ENCODE measurements at regions not wholly inside any gene's neighbourhood (a gene's known extent, or its start where the extent isn't known, plus 50 kb on each side); places are given as distances from the start of the nearest gene placed in this dataset.

GRCh38 chr9:69955536-69956355 lies 87.9 kb upstream of the MAMDC2 start:
- Histone ChIP-seq H3K4me3 (no peak overlapping the region), H3K36me3 (no peaks in the 10 kb centered on the region), H4K20me1 (no peaks in the 10 kb centered on the region), H3K4me2 (no peak overlapping the region), H3K9me3 (replicated peaks in 1 of 11) (peaks cover 0 to 8% (median 0%) of the 10 kb centered on the region in 11 experiments; a peak in 3 of 22 replicates), H3K27me3 (no peaks in the 10 kb centered on the region), H3K4me1 (peaks cover 0 to 10% (median 6%) of the 10 kb centered on the region in 10 experiments; a peak in 8 of 20 replicates), H3K27ac (no peak overlapping the region), H3K9ac (no peak overlapping the region)
- TF ChIP-seq Cebpa-rat (IDR thresholded peaks at IDR 0.05) = no peak

- TF ChIP-seq Cebpa-rat (IDR thresholded peaks at IDR 0.05) = no peak
- H3K9me3 ChIP-seq (replicated peaks in 1 of 11) = no peaks in the 10 kb centered on the region
- no peaks in the 10 kb centered on the region for H4K20me1 ChIP-seq
- H3K9ac ChIP-seq = no peak overlapping the region
- no peaks in the 10 kb centered on the region for H3K27me3 ChIP-seq
- no peaks in the 10 kb centered on the region for H3K4me1 ChIP-seq
- H3K4me3 ChIP-seq = no peak overlapping the region
- H3K27ac ChIP-seq = no peak overlapping the region
- no peak overlapping the region for H3K4me2 ChIP-seq
- H3K36me3 ChIP-seq = no peaks in the 10 kb centered on the region
Measured at GRCh38 chr9:69961843-69962242, 81.8 kb upstream of the MAMDC2 start.

GRCh38 chr9:69963803-69964202 lies 79.8 kb upstream of the MAMDC2 start:
- no peaks in the 10 kb centered on the region for H3K36me3 ChIP-seq
- no peaks in the 10 kb centered on the region for H3K4me1 ChIP-seq
- no peak overlapping the region for H3K27ac ChIP-seq
- no peak overlapping the region for H3K4me3 ChIP-seq
- H3K27me3 ChIP-seq = no peaks in the 10 kb centered on the region
- H4K20me1 ChIP-seq = no peaks in the 10 kb centered on the region
- H3K9ac ChIP-seq = no peak overlapping the region
- no peak for TF ChIP-seq Cebpa-rat (IDR thresholded peaks at IDR 0.05)
- H3K9me3 ChIP-seq (replicated peaks in 1 of 11) = no peaks in the 10 kb centered on the region
- no peak overlapping the region for H3K4me2 ChIP-seq

- Histone ChIP-seq H3K27ac (no peak overlapping the region), H3K4me3 (no peak overlapping the region), H3K4me2 (no peak overlapping the region), H3K9ac (no peak overlapping the region), H3K36me3 (no peaks in the 10 kb centered on the region), H3K27me3 (no peaks in the 10 kb centered on the region), H4K20me1 (no peaks in the 10 kb centered on the region), H3K9me3 (replicated peaks in 1 of 11) (no peaks in the 10 kb centered on the region), H3K4me1 (no peaks in the 10 kb centered on the region)
- no peak for TF ChIP-seq Cebpa-rat (IDR thresholded peaks at IDR 0.05)
Measured at GRCh38 chr9:69964446-69964845, 79.2 kb upstream of the MAMDC2 start.

GRCh38 chr9:69965416-69966145 lies 78.1 kb upstream of the MAMDC2 start:
- no peaks in the 10 kb centered on the region for H3K36me3 ChIP-seq
- no peaks in the 10 kb centered on the region for H3K9me3 ChIP-seq (replicated peaks in 1 of 11)
- no peaks in the 10 kb centered on the region for H3K4me1 ChIP-seq
- H3K4me3 ChIP-seq = no peak overlapping the region
- H4K20me1 ChIP-seq = no peaks in the 10 kb centered on the region
- no peaks in the 10 kb centered on the region for H3K27me3 ChIP-seq
- no peak overlapping the region for H3K4me2 ChIP-seq
- no peak overlapping the region for H3K9ac ChIP-seq
- no peak overlapping the region for H3K27ac ChIP-seq
- TF ChIP-seq Cebpa-rat (IDR thresholded peaks at IDR 0.05) = no peak

GRCh38 chr9:69967344-69967743 lies 76.3 kb upstream of the MAMDC2 start:
- no peak for TF ChIP-seq Cebpa-rat (IDR thresholded peaks at IDR 0.05)
- H3K4me2 ChIP-seq = no peak overlapping the region
- no peak overlapping the region for H3K27ac ChIP-seq

GRCh38 chr9:69970001-69970533 lies 73.6 kb upstream of the MAMDC2 start:
- H3K9ac ChIP-seq = no peak overlapping the region
- H3K9me3 ChIP-seq (replicated peaks in 1 of 11) = no peaks in the 10 kb centered on the region
- no peak overlapping the region for H3K27ac ChIP-seq
- H3K4me3 ChIP-seq = no peak overlapping the region
- H4K20me1 ChIP-seq = no peaks in the 10 kb centered on the region
- no peaks in the 10 kb centered on the region for H3K36me3 ChIP-seq
- H3K4me2 ChIP-seq = no peak overlapping the region
- TF ChIP-seq Cebpa-rat (IDR thresholded peaks at IDR 0.05) = no peak
- H3K27me3 ChIP-seq = no peaks in the 10 kb centered on the region
- H3K4me1 ChIP-seq = no peaks in the 10 kb centered on the region

More at GRCh38 chr9:69967344-69967743, 76.3 kb upstream of the MAMDC2 start:
- Histone ChIP-seq H3K4me3 (no peak overlapping the region), H3K4me1 (no peaks in the 10 kb centered on the region), H4K20me1 (no peaks in the 10 kb centered on the region), H3K36me3 (no peaks in the 10 kb centered on the region), H3K9me3 (replicated peaks in 1 of 11) (no peaks in the 10 kb centered on the region), H3K27me3 (no peaks in the 10 kb centered on the region), H3K9ac (no peak overlapping the region)

- TF ChIP-seq Cebpa-rat (IDR thresholded peaks at IDR 0.05) = no peak
- peaks cover 0 to 4% (median 0%) of the 10 kb centered on the region in 10 experiments; a peak in 1 of 20 replicates for H3K4me1 ChIP-seq
- no peaks in the 10 kb centered on the region for H3K27me3 ChIP-seq
- H3K9me3 ChIP-seq (replicated peaks in 1 of 11) = no peaks in the 10 kb centered on the region
- H4K20me1 ChIP-seq = no peaks in the 10 kb centered on the region
- H3K4me2 ChIP-seq = no peak overlapping the region
- no peak overlapping the region for H3K27ac ChIP-seq
- H3K4me3 ChIP-seq = no peak overlapping the region
- no peak overlapping the region for H3K9ac ChIP-seq
- H3K36me3 ChIP-seq = no peaks in the 10 kb centered on the region
Measured at GRCh38 chr9:69971643-69972449, 71.8 kb upstream of the MAMDC2 start.

GRCh38 chr9:69975681-69976080 lies 68.0 kb upstream of the MAMDC2 start:
- Histone ChIP-seq H4K20me1 (no peaks in the 10 kb centered on the region), H3K4me3 (no peak overlapping the region), H3K9ac (no peak overlapping the region), H3K27me3 (no peaks in the 10 kb centered on the region), H3K36me3 (no peaks in the 10 kb centered on the region), H3K4me2 (peak overlapping the region in 2 of 11 experiments; percentile 2 to 36; a peak in 2 of 22 replicates), H3K27ac (no peak overlapping the region), H3K9me3 (replicated peaks in 1 of 11) (no peaks in the 10 kb centered on the region), H3K4me1 (peaks cover 0 to 4% (median 0%) of the 10 kb centered on the region in 10 experiments; a peak in 1 of 20 replicates)
- no peak for TF ChIP-seq Cebpa-rat (IDR thresholded peaks at IDR 0.05)
